RWPE2 (cell line): ENCODE measurements at regions not wholly inside any gene's neighbourhood (a gene's known extent, or its start where the extent isn't known, plus 50 kb on each side); places are given as distances from the start of the nearest gene placed in this dataset.

ENCODE experiments used
- ATAC-seq: fragments of 200-7000 bp; cut with Tn5 transposase; 3 replicates; pipeline ENCODE4 v1.9.1; 2021; ENCODE audit warnings: low read depth
- DNase-seq: peaks from one replicate; pipeline ENCODE4 v3.0.0-alpha.2; 2020; ENCODE audit warnings: low spot score
- H3K27ac ChIP-seq: fragments of 450-650 bp; 2 replicates; pipeline ENCODE4 v1.5.1; 2017; ENCODE audit warnings: mild to moderate bottlenecking; ENCODE audit not compliant: poor library complexity, severe bottlenecking
- H3K27me3 ChIP-seq: fragments of 250-450 bp; sonication (Bioruptor Pico); 2 replicates; pipeline ENCODE4 v1.5.1; 2021; ENCODE audit warnings: mild to moderate bottlenecking, moderate library complexity; ENCODE audit not compliant: insufficient read depth, poor library complexity, severe bottlenecking
- H3K36me3 ChIP-seq: fragments of 250-450 bp; sonication (Bioruptor Pico); 2 replicates; pipeline ENCODE4 v1.5.1; 2020; ENCODE audit warnings: low read depth, mild to moderate bottlenecking, moderate library complexity
- H3K4me1 ChIP-seq: fragments of 250-450 bp; sonication (Bioruptor Pico); 2 replicates; pipeline ENCODE4 v1.5.1; 2021; ENCODE audit warnings: mild to moderate bottlenecking, moderate library complexity; ENCODE audit not compliant: insufficient read depth, poor library complexity, severe bottlenecking
- H3K4me3 ChIP-seq: fragments of 250-450 bp; sonication (Bioruptor Pico); 2 replicates; pipeline ENCODE4 v1.5.1; 2021; ENCODE audit warnings: mild to moderate bottlenecking, moderate library complexity; ENCODE audit not compliant: severe bottlenecking
- H3K9me3 ChIP-seq: fragments of 250-450 bp; sonication (Bioruptor Pico); 2 replicates; pipeline ENCODE4 v1.5.1; 2021; ENCODE audit warnings: mild to moderate bottlenecking, moderate library complexity; ENCODE audit not compliant: severe bottlenecking
- TF ChIP-seq, protein P1 (sequence below): fragments of 450-650 bp; IDR thresholded peaks from one replicate; pipeline ENCODE4 v1.5.1; 2017; ENCODE audit warnings: mild to moderate bottlenecking, moderate library complexity; ENCODE audit not compliant: poor library complexity, severe bottlenecking

GRCh38 chr12:18145924-18146323 is 55.9 kb upstream of the RERGL start:
- H3K4me3 ChIP-seq = no peak overlapping the region
- H3K36me3 ChIP-seq = no peaks in the 10 kb centered on the region
- no peak overlapping the region for H3K27ac ChIP-seq
- TF ChIP-seq, protein P1, sequence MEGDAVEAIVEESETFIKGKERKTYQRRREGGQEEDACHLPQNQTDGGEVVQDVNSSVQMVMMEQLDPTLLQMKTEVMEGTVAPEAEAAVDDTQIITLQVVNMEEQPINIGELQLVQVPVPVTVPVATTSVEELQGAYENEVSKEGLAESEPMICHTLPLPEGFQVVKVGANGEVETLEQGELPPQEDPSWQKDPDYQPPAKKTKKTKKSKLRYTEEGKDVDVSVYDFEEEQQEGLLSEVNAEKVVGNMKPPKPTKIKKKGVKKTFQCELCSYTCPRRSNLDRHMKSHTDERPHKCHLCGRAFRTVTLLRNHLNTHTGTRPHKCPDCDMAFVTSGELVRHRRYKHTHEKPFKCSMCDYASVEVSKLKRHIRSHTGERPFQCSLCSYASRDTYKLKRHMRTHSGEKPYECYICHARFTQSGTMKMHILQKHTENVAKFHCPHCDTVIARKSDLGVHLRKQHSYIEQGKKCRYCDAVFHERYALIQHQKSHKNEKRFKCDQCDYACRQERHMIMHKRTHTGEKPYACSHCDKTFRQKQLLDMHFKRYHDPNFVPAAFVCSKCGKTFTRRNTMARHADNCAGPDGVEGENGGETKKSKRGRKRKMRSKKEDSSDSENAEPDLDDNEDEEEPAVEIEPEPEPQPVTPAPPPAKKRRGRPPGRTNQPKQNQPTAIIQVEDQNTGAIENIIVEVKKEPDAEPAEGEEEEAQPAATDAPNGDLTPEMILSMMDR = no peak
- peaks cover 12% of the 10 kb centered on the region for H3K4me1 ChIP-seq
- no peaks in the 10 kb centered on the region for H3K27me3 ChIP-seq
- DNase-seq (no peak), ATAC-seq (no peak)
- no peaks in the 10 kb centered on the region for H3K9me3 ChIP-seq

- Histone ChIP-seq H3K36me3 (no peaks in the 10 kb centered on the region), H3K9me3 (no peaks in the 10 kb centered on the region), H3K27ac (no peak overlapping the region), H3K4me1 (peaks cover 10% of the 10 kb centered on the region), H3K27me3 (no peaks in the 10 kb centered on the region), H3K4me3 (no peak overlapping the region)
- ATAC-seq = peak; percentile 68
- DNase-seq = no peak
- TF ChIP-seq, protein P1 = no peak
Observed at GRCh38 chr12:18141048-18141982, 51.3 kb upstream of the RERGL start.

- Histone ChIP-seq H3K4me1 (peaks cover 4% of the 10 kb centered on the region), H3K27me3 (no peaks in the 10 kb centered on the region), H3K9me3 (no peaks in the 10 kb centered on the region), H3K4me3 (no peak overlapping the region), H3K27ac (no peak overlapping the region), H3K36me3 (no peaks in the 10 kb centered on the region)
- DNase-seq (no peak), ATAC-seq (no peak)
- TF ChIP-seq, protein P1 = peak; percentile 64
Observed at GRCh38 chr12:18139989-18140596, 50.1 kb upstream of the RERGL start.
